Stomach (tissue), 8 donors: ENCODE measurements at regions not wholly inside any gene's neighbourhood (a gene's known extent, or its start where the extent isn't known, plus 50 kb on each side); places are given as distances from the start of the nearest gene placed in this dataset.
"Not testable (repeated sequence)": the region's sequence is repeated elsewhere in the genome, so short reads cannot be mapped to it uniquely, and the experiment has no call there.

Experiments
- DNase-seq, 2 donors: peaks; one replicate each; pipeline versions ENCODE4 v3.0.0 to v3.0.0-alpha.2; 2013 to 2019
- H3K27ac ChIP-seq, 5 donors: fragments of 200-600 bp in 4 of 5; sonication (generic) in 4 of 5; one replicate each; pipeline ENCODE4 v1.5.1; 2013 to 2019; ENCODE audit warnings: mild to moderate bottlenecking in 1 of 5, moderate library complexity in 1 of 5
- H3K27me3 ChIP-seq, 3 donors: fragments of 200-600 bp; sonication (generic); one replicate each; pipeline ENCODE4 v1.5.1; 2017 to 2019; ENCODE audit warnings: mixed run types in 1 of 3
- H3K36me3 ChIP-seq, 4 donors: fragments of 200-600 bp; sonication (generic); 1 replicate in 3 of 4; 2 replicates in 1 of 4; pipeline ENCODE4 v1.5.1; 2016 to 2019
- H3K4me1 ChIP-seq, 4 donors: fragments of 200-600 bp; sonication (generic); one replicate each; pipeline ENCODE4 v1.5.1; 2016 to 2019
- H3K4me3 ChIP-seq, 4 donors: fragments of 200-600 bp; sonication (generic) in 3 of 4; one replicate each; pipeline ENCODE4 v1.5.1; 2016 to 2019; ENCODE audit warnings: mild to moderate bottlenecking in 1 of 4
- H3K9me3 ChIP-seq, 4 donors: fragments of 200-600 bp; sonication (generic); one replicate each; pipeline ENCODE4 v1.5.1; 2016 to 2019
- CTCF ChIP-seq, 7 experiments: fragments of 450-650 bp in 4 of 7; fragments of 200-600 bp in 3 of 7; sonication (generic) in 3 of 7; IDR thresholded peaks; one replicate each; pipeline ENCODE4 v1.5.1; 2016 to 2019; ENCODE audit warnings: antibody characterized with exemption in 7 of 7, control low read depth in 2 of 7, mild to moderate bottlenecking in 1 of 7
- EP300 ChIP-seq: sonication (generic); formaldehyde crosslinking; IDR thresholded peaks from one replicate; pipeline ENCODE4 v1.6.1; 2017; ENCODE audit warnings: antibody characterized with exemption
- POLR2A ChIP-seq, 4 donors: fragments of 450-650 bp; IDR thresholded peaks; one replicate each; pipeline ENCODE4 v1.6.1; 2016; ENCODE audit warnings: antibody characterized with exemption in 4 of 4, control low read depth in 2 of 4, mild to moderate bottlenecking in 1 of 4, moderate library complexity in 1 of 4
- POLR2AphosphoS5 ChIP-seq, 3 donors: sonication (generic); formaldehyde crosslinking; IDR thresholded peaks; one replicate each; pipeline ENCODE4 v1.6.1; 2016; ENCODE audit warnings: antibody characterized with exemption in 3 of 3
- WGBS, 5 donors: extraction: QIAGEN DNeasy Blood & Tissue Kit in 3 of 5; methylation state at CpG; one replicate each; pipeline versions ENCODE4 v1.1.5 to v1.1.7; 2013 to 2018; 5-methylcytosine and 5-hydroxymethylcytosine counted together
- intact Hi-C: fragments of 100-400 bp; cut with DNase I; formaldehyde crosslinking; loops from one replicate; pipeline ENCODE4 v1.15.1; 2023; ENCODE audit warnings: low total_unique reads
- donor health status: healthy with polysubstance abuse.
- donor health status: Bipolar disorder and iron deficiency.
- donor health status: healthy.

GRCh38 chr14:84490081-84490480, 1039.9 kb upstream of the FLRT2 start:
- Histone ChIP-seq H3K4me3 (no peak overlapping the region), H3K27me3 (no peaks in the 10 kb centered on the region), H3K27ac (no peak overlapping the region), H3K36me3 (no peaks in the 10 kb centered on the region), H3K9me3 (no peaks in the 10 kb centered on the region), H3K4me1 (no peaks in the 10 kb centered on the region)
- 84 to 91% (median 88%) methylated on average over 2 of the region's 2 CpGs for WGBS, 5 donors
- TF ChIP-seq EP300 (no peak), CTCF (IDR thresholded peaks at IDR 0.05) (no peak), POLR2AphosphoS5 (IDR thresholded peaks at IDR 0.05) (no peak), POLR2A (IDR thresholded peaks at IDR 0.05) (no peak)
- no peak for DNase-seq
- intact Hi-C loops = no loop called here

- Histone ChIP-seq H3K36me3 (no peaks in the 10 kb centered on the region), H3K9me3 (no peaks in the 10 kb centered on the region), H3K27ac (no peak overlapping the region), H3K4me1 (no peaks in the 10 kb centered on the region), H3K4me3 (no peak overlapping the region), H3K27me3 (no peaks in the 10 kb centered on the region)
- intact Hi-C loops = no loop called here
- no peak for DNase-seq
- no peak for TF ChIP-seq POLR2A (IDR thresholded peaks at IDR 0.05)
- no peak for TF ChIP-seq CTCF (IDR thresholded peaks at IDR 0.05)
- TF ChIP-seq POLR2AphosphoS5 (IDR thresholded peaks at IDR 0.05) = no peak
- TF ChIP-seq EP300 = no peak
Observed at GRCh38 chr14:84492685-84493084, 1037.3 kb upstream of the FLRT2 start.

- DNase-seq = no peak
- TF ChIP-seq CTCF (IDR thresholded peaks at IDR 0.05) = no peak
- TF ChIP-seq POLR2A (IDR thresholded peaks at IDR 0.05) = no peak
- TF ChIP-seq EP300 = no peak
- no peak for TF ChIP-seq POLR2AphosphoS5 (IDR thresholded peaks at IDR 0.05)
- H3K9me3 ChIP-seq = no peaks in the 10 kb centered on the region
- intact Hi-C loops = no loop called here
- H3K4me3 ChIP-seq = no peak overlapping the region
- WGBS, 5 donors = 73 to 87% (median 76%) methylated on average over 4 of the region's 4 CpGs
- no peaks in the 10 kb centered on the region for H3K36me3 ChIP-seq
- H3K27ac ChIP-seq = no peak overlapping the region
- no peaks in the 10 kb centered on the region for H3K27me3 ChIP-seq
- no peaks in the 10 kb centered on the region for H3K4me1 ChIP-seq
Observed at GRCh38 chr14:84493779-84494178, 1036.2 kb upstream of the FLRT2 start.

GRCh38 chr14:84496677-84497076, 1033.3 kb upstream of the FLRT2 start:
- Histone ChIP-seq H3K27ac (no peak overlapping the region), H3K4me1 (no peaks in the 10 kb centered on the region), H3K9me3 (no peaks in the 10 kb centered on the region), H3K4me3 (no peak overlapping the region), H3K36me3 (no peaks in the 10 kb centered on the region), H3K27me3 (no peaks in the 10 kb centered on the region)
- intact Hi-C loops = no loop called here
- TF ChIP-seq POLR2AphosphoS5 (IDR thresholded peaks at IDR 0.05) (no peak), POLR2A (IDR thresholded peaks at IDR 0.05) (no peak), EP300 (no peak), CTCF (IDR thresholded peaks at IDR 0.05) (no peak)
- WGBS, 5 donors = 91 to 100% (median 97%) methylated on average over 2 of the region's 2 CpGs
- no peak for DNase-seq

GRCh38 chr14:84512823-84513222, 1017.1 kb upstream of the FLRT2 start:
- H3K4me3 ChIP-seq, H3K27me3 ChIP-seq, H3K9me3 ChIP-seq, H3K36me3 ChIP-seq, H3K27ac ChIP-seq, intact Hi-C loops, H3K4me1 ChIP-seq, DNase-seq: not testable (repeated sequence)
- 95 to 98% (median 96%) methylated on average over 7 to 18 of the region's 18 CpGs for whole genome bisulfite sequencing, 5 donors
